IMR-90 (cell line): ENCODE measurements at regions not wholly inside any gene's neighbourhood (a gene's known extent, or its start where the extent isn't known, plus 50 kb on each side); places are given as distances from the start of the nearest gene placed in this dataset.

Source experiments
- ATAC-seq: fragments of 200-7000 bp; cut with Tn5 transposase; 2 replicates; pipeline ENCODE4 v1.9.1; 2020; ENCODE audit warnings: low read depth, mild to moderate bottlenecking, moderate library complexity
- BruUV-seq: library from RNA; stranded (reverse); fragments of 400-500 nt; replicated peaks from 2 replicates; lab custom pipeline; 2021; lab: Mats Ljungman, UMichigan
- CTCF ChIA-PET: fragments of 300-600 bp; formaldehyde crosslinking; extraction: SDS; loops from one replicate; lab custom pipeline; 2021; ENCODE audit warnings: antibody characterized with exemption; lab: Yijun Ruan, JAX
- POLR2A ChIA-PET: fragments of 300-600 bp; sonication (Branson Sonifier 250); formaldehyde crosslinking; loops from one replicate; lab custom pipeline; 2022; ENCODE audit warnings: antibody characterized with exemption; ENCODE audit not compliant: unreplicated experiment; lab: Charles Lee
- DNase-seq: peaks from one replicate; pipeline ENCODE4 v3.0.0; 2013
- H2AFZ ChIP-seq: replicated peaks from 2 replicates; pipeline ENCODE3; 2013; ENCODE audit warnings: low read length, mild to moderate bottlenecking; ENCODE audit not compliant: poor library complexity
- H2AK5ac ChIP-seq: 2 replicates; pipeline ENCODE4 v1.6.1; 2013; ENCODE audit warnings: low read depth, low read length, inconsistent platforms
- H2AK9ac ChIP-seq: replicated peaks from 2 replicates; pipeline ENCODE3; 2013; ENCODE audit warnings: mild to moderate bottlenecking, low read depth, low read length, moderate library complexity; ENCODE audit not compliant: poor library complexity
- H2BK120ac ChIP-seq: 2 replicates; pipeline ENCODE4 v1.6.1; 2013; ENCODE audit warnings: low read depth, low read length, inconsistent platforms
- H2BK15ac ChIP-seq: 3 replicates; pipeline ENCODE4 v1.6.1; 2013; ENCODE audit warnings: low read depth, low read length, inconsistent platforms
- H2BK20ac ChIP-seq: 2 replicates; pipeline ENCODE4 v1.6.1; 2013; ENCODE audit warnings: low read depth, mild to moderate bottlenecking, inconsistent platforms, low read length, moderate library complexity
- H2BK5ac ChIP-seq: 2 replicates; pipeline ENCODE4 v1.6.1; 2013; ENCODE audit warnings: mild to moderate bottlenecking, low read depth, low read length, inconsistent platforms; ENCODE audit not compliant: poor library complexity, severe bottlenecking
- H3K14ac ChIP-seq: replicated peaks from 2 replicates; pipeline ENCODE4 v1.6.1; 2013; ENCODE audit warnings: low read depth, low read length, inconsistent platforms
- H3K18ac ChIP-seq: 2 replicates; pipeline ENCODE4 v1.6.1; 2013; ENCODE audit warnings: low read depth, low read length, control low read depth
- H3K23ac ChIP-seq: 2 replicates; pipeline ENCODE4 v1.6.1; 2013; ENCODE audit warnings: low read depth, low read length, inconsistent platforms
- H3K27ac ChIP-seq: 2 replicates; pipeline ENCODE4 v1.5.1; 2013; ENCODE audit warnings: mild to moderate bottlenecking, control low read depth, low read length; ENCODE audit not compliant: insufficient read depth
- H3K27me3 ChIP-seq: 2 replicates; pipeline ENCODE4 v1.6.1; 2013; ENCODE audit warnings: low read length; ENCODE audit not compliant: control insufficient read depth, insufficient read depth
- H3K36me3 ChIP-seq: 2 replicates; pipeline ENCODE4 v1.6.1; 2013; ENCODE audit warnings: low read length, mixed read lengths; ENCODE audit not compliant: control insufficient read depth, insufficient read depth
- H3K4ac ChIP-seq: 2 replicates; pipeline ENCODE4 v1.6.1; 2013; ENCODE audit warnings: low read depth, low read length, inconsistent platforms
- H3K4me1 ChIP-seq: 2 replicates; pipeline ENCODE4 v1.6.1; 2013; ENCODE audit warnings: low read length, mixed read lengths; ENCODE audit not compliant: control insufficient read depth, insufficient read depth
- H3K4me2 ChIP-seq: 2 replicates; pipeline ENCODE4 v1.6.1; 2013; ENCODE audit warnings: low read depth, mild to moderate bottlenecking, control low read depth, low read length, moderate library complexity
- H3K4me3 ChIP-seq: 2 replicates; pipeline ENCODE4 v1.5.1; 2013; ENCODE audit warnings: low read depth, mild to moderate bottlenecking, control low read depth, low read length, moderate library complexity; ENCODE audit not compliant: insufficient read depth
- H3K56ac ChIP-seq: 2 replicates; pipeline ENCODE4 v1.6.1; 2013; ENCODE audit warnings: low read length, inconsistent platforms; ENCODE audit not compliant: insufficient read depth; ENCODE audit errors: extremely low read depth
- H3K79me1 ChIP-seq, 2 experiments: 2 replicates each; pipeline ENCODE4 v1.6.1; 2013; ENCODE audit warnings: low read length in 2 of 2, inconsistent platforms in 1 of 2, low read depth in 1 of 2
- H3K9ac ChIP-seq: 2 replicates; pipeline ENCODE4 v1.6.1; 2013; ENCODE audit warnings: low read depth, low read length, control low read depth
- H3K9me1 ChIP-seq: 2 replicates; pipeline ENCODE4 v1.6.1; 2013; ENCODE audit warnings: low read length, inconsistent platforms; ENCODE audit not compliant: insufficient read depth
- H3K9me3 ChIP-seq: 2 replicates; pipeline ENCODE4 v1.6.1; 2013; ENCODE audit warnings: low read length; ENCODE audit not compliant: control insufficient read depth, insufficient read depth
- H4K20me1 ChIP-seq: 2 replicates; pipeline ENCODE4 v1.6.1; 2013; ENCODE audit warnings: low read length, inconsistent platforms; ENCODE audit not compliant: insufficient read depth
- H4K5ac ChIP-seq: 2 replicates; pipeline ENCODE4 v1.6.1; 2013; ENCODE audit warnings: mild to moderate bottlenecking, low read depth, low read length, control low read depth
- H4K8ac ChIP-seq, 2 experiments: 2 replicates each; pipeline ENCODE4 v1.6.1; 2013; ENCODE audit warnings: low read depth in 2 of 2, low read length in 2 of 2, control low read depth in 1 of 2, inconsistent platforms in 1 of 2
- H4K91ac ChIP-seq: 2 replicates; pipeline ENCODE4 v1.6.1; 2013; ENCODE audit warnings: low read depth, low read length, inconsistent platforms; ENCODE audit not compliant: insufficient read depth
- BHLHE40 ChIP-seq: fragments of 150-350 bp; IDR thresholded peaks from 2 replicates; pipeline ENCODE4 v1.6.1; 2016; ENCODE audit warnings: mild to moderate bottlenecking, low read depth, low read length
- CHD1 ChIP-seq: IDR thresholded peaks from 2 replicates; pipeline ENCODE4 v1.6.1; 2012; ENCODE audit warnings: low read depth, low read length, improper control_type of control experiment
- ELK1 ChIP-seq: fragments of 150-350 bp; IDR thresholded peaks from 2 replicates; pipeline ENCODE4 v1.6.1; 2016; ENCODE audit warnings: low read depth, mild to moderate bottlenecking, low read length, moderate library complexity, borderline replicate concordance
- FOS ChIP-seq: fragments of 150-350 bp; IDR thresholded peaks from 2 replicates; pipeline ENCODE4 v1.6.1; 2016; ENCODE audit warnings: low read depth, low read length
- MAFK ChIP-seq: IDR thresholded peaks from 2 replicates; pipeline ENCODE4 v1.6.1; 2012; ENCODE audit warnings: low read depth, low read length, improper control_type of control experiment
- MAZ ChIP-seq: IDR thresholded peaks from 2 replicates; pipeline ENCODE4 v1.6.1; 2012; ENCODE audit warnings: low read depth, mild to moderate bottlenecking, low read length, improper control_type of control experiment, moderate library complexity, borderline replicate concordance
- MXI1 ChIP-seq: IDR thresholded peaks from 2 replicates; pipeline ENCODE4 v1.6.1; 2012; ENCODE audit warnings: low read depth, mild to moderate bottlenecking, low read length, moderate library complexity, borderline replicate concordance
- NFE2L2 ChIP-seq: fragments of 150-350 bp; IDR thresholded peaks from 2 replicates; pipeline ENCODE4 v1.6.1; 2016; ENCODE audit warnings: low read depth, mild to moderate bottlenecking, low read length
- RAD21 ChIP-seq: IDR thresholded peaks from 2 replicates; pipeline ENCODE4 v1.6.1; 2012; ENCODE audit warnings: low read length, improper control_type of control experiment
- SMC3 ChIP-seq: fragments of 150-350 bp; IDR thresholded peaks from 2 replicates; pipeline ENCODE4 v1.6.1; 2016; ENCODE audit warnings: low read depth, mild to moderate bottlenecking, antibody characterized with exemption, low read length, moderate library complexity
- WGBS, 2 experiments: methylation state at CpG; one replicate each; pipeline versions ENCODE4 v1.1.5 to v1.1.7; 2013; ENCODE audit warnings: missing lambda C conversion rate in 2 of 2; ENCODE audit not compliant: insufficient read length in 1 of 2; ENCODE audit errors: extremely low coverage in 2 of 2; 5-methylcytosine and 5-hydroxymethylcytosine counted together
- dilution Hi-C: fragments of 300-500 bp; cut with HindIII; formaldehyde crosslinking; loops from one replicate; pipeline ENCODE4 v1.14.3; 2018; ENCODE audit warnings: low sequenced_read_pairs; ENCODE audit not compliant: unreplicated experiment
- in situ Hi-C: fragments of 300-500 bp; cut with MboI; formaldehyde crosslinking; loops from 3 replicates; pipeline ENCODE4 v1.14.3; 2019; ENCODE audit warnings: low sequenced_read_pairs, inconsistent platforms, mixed read lengths
- intact Hi-C: fragments of 100-400 bp; cut with micrococcal nuclease; formaldehyde crosslinking; loops from 2 replicates; pipeline ENCODE4 v1.10.0; 2022

- ChIA-PET CTCF (no interaction called here), POLR2A (no interaction called here)
- intact Hi-C loops: no loop called here
- Histone ChIP-seq H2BK20ac (no peak overlapping the region), H2AFZ (no peak overlapping the region), H2AK9ac (no peak overlapping the region), H2BK5ac (no peak overlapping the region), H3K14ac (no peak overlapping the region), H3K4ac (no peak overlapping the region), H3K4me3 (no peak overlapping the region), H3K4me2 (no peak overlapping the region), H4K5ac (no peak overlapping the region), H2AK5ac (no peak overlapping the region), H2BK15ac (no peak overlapping the region), H3K23ac (no peak overlapping the region), H4K91ac (no peak overlapping the region), H3K27ac (no peak overlapping the region), H3K9me1 (no peaks in the 10 kb centered on the region), H4K20me1 (no peaks in the 10 kb centered on the region), H4K8ac (no peak overlapping the region), H3K56ac (no peak overlapping the region), H2BK120ac (no peak overlapping the region), H3K9me3 (no peaks in the 10 kb centered on the region), H3K9ac (no peak overlapping the region), H3K27me3 (no peaks in the 10 kb centered on the region), H3K79me1 (no peaks in the 10 kb centered on the region), H3K36me3 (no peaks in the 10 kb centered on the region), H3K4me1 (no peaks in the 10 kb centered on the region), H3K18ac (no peak overlapping the region)
- DNase-seq (peak; percentile 38), ATAC-seq (no peak)
- in situ Hi-C loops: no loop called here
- 83% methylated on average over 1 of the region's 2 CpGs; no CpG with 5 or more reads in 1 of the 2 experiments for WGBS, 2 experiments
- BruUV-seq: no TSS peak
- dilution Hi-C loops: no loop called here
- TF ChIP-seq FOS (no peak), MXI1 (no peak), RAD21 (no peak), MAFK (no peak), MAZ (no peak), SMC3 (no peak), ELK1 (no peak), BHLHE40 (no peak), CHD1 (no peak), NFE2L2 (no peak)
These were observed 219.5 kb upstream of the TANK start for GRCh38 chr2:160940699-160941098.
